Keratinocyte (primary cell): ENCODE measurements at regions not wholly inside any gene's neighbourhood (a gene's known extent, or its start where the extent isn't known, plus 50 kb on each side); places are given as distances from the start of the nearest gene placed in this dataset.

Experiments
- EZH2 ChIP-seq: IDR thresholded peaks from one replicate; pipeline ENCODE4 v1.6.1; 2012; ENCODE audit warnings: inconsistent platforms, mild to moderate bottlenecking, low read length, moderate library complexity
- TF ChIP-seq, protein P1 (sequence below), 3 experiments: IDR thresholded peaks in 1 of 3; conservative IDR thresholded peaks in 1 of 3; optimal IDR thresholded peaks in 1 of 3; 2 replicates in 2 of 3; 3 replicates in 1 of 3; pipeline versions ENCODE3 to v1.5.1; 2011; ENCODE audit warnings: low read length in 3 of 3, mild to moderate bottlenecking in 3 of 3, moderate library complexity in 2 of 3, control low read depth in 1 of 3, inconsistent platforms in 1 of 3; ENCODE audit not compliant: insufficient read depth in 2 of 3; ENCODE audit errors: extremely low read depth in 1 of 3

DNA sequence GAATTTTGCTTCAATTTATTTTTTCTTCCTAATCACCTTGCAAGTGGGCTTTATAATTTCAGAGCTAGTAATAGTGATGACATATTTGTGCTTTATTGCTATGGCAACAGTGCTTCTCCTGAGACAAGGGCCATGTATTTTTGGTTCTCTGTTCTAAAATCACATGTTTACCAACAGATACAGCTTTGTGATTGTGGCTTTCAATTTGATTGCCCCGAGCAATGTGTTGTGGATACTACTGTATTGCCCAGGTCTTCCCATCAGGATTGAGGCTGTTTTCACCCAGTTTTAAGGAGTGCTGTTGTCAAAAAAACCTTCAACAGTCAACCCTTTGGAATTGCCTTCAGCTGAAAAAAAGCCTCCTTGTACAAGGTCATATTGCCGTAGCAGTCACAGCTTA lies 841.4 kb upstream of the VRK2 start:
- TF ChIP-seq, protein P1, sequence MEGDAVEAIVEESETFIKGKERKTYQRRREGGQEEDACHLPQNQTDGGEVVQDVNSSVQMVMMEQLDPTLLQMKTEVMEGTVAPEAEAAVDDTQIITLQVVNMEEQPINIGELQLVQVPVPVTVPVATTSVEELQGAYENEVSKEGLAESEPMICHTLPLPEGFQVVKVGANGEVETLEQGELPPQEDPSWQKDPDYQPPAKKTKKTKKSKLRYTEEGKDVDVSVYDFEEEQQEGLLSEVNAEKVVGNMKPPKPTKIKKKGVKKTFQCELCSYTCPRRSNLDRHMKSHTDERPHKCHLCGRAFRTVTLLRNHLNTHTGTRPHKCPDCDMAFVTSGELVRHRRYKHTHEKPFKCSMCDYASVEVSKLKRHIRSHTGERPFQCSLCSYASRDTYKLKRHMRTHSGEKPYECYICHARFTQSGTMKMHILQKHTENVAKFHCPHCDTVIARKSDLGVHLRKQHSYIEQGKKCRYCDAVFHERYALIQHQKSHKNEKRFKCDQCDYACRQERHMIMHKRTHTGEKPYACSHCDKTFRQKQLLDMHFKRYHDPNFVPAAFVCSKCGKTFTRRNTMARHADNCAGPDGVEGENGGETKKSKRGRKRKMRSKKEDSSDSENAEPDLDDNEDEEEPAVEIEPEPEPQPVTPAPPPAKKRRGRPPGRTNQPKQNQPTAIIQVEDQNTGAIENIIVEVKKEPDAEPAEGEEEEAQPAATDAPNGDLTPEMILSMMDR (optimal IDR thresholded peaks at IDR 0.05 in 1 of 3, IDR thresholded peaks at IDR 0.05 in 1 of 3, conservative IDR thresholded peaks at IDR 0.05 in 1 of 3; ENCODE audit: extremely low read depth in 1 of 3, insufficient read depth in 2 of 3, low read length in 3 of 3), result no peak
- TF ChIP-seq EZH2, result no peak
